ENCODE measurements at regions not wholly inside any gene's neighbourhood (a gene's known extent, or its start where the extent isn't known, plus 50 kb on each side); places are given as distances from the start of the nearest gene placed in this dataset.

DNA sequence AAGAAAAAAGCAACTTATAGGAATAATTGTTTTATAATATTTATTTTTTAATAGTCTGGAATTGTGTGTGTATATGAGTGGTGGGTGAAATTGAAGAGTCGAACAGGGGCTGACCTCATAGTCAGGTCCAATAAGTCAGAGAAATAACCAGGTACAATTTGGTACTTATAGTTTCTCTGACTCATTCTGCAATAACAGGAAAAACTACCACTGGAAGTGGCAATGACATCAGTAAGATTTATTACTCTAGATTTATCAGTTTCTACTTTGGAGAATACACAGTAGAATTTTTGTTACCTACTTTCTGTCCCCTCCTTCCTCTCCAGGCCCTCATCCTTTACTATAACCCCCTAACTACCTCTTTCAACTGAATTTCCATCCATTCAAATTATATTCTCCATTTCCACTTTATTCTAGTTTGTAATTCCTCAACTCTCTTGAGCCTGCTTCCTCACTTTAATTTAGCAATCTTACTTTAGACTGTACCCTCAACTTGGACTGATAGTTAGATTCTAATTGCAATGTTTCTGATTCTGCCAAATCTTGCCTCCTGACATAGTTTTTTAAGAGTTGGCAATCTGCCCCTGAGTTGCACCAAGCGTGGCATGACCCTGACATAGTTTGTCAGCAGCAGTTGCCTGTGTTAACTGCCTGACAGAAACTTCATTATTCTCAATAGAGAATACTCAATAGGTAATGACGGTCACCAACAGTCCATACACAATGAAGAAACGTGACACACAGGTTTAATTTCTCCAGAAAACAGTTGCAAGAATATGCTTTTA is 475.3 kb upstream of the RIOK2 start:
- TF ChIP-seq, protein P1, sequence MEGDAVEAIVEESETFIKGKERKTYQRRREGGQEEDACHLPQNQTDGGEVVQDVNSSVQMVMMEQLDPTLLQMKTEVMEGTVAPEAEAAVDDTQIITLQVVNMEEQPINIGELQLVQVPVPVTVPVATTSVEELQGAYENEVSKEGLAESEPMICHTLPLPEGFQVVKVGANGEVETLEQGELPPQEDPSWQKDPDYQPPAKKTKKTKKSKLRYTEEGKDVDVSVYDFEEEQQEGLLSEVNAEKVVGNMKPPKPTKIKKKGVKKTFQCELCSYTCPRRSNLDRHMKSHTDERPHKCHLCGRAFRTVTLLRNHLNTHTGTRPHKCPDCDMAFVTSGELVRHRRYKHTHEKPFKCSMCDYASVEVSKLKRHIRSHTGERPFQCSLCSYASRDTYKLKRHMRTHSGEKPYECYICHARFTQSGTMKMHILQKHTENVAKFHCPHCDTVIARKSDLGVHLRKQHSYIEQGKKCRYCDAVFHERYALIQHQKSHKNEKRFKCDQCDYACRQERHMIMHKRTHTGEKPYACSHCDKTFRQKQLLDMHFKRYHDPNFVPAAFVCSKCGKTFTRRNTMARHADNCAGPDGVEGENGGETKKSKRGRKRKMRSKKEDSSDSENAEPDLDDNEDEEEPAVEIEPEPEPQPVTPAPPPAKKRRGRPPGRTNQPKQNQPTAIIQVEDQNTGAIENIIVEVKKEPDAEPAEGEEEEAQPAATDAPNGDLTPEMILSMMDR (IDR thresholded peaks at IDR 0.05; ENCODE audit: extremely low read depth, missing control alignments) = no peak
- DNase-seq (ENCODE audit: low spot score) = no peak

DNA sequence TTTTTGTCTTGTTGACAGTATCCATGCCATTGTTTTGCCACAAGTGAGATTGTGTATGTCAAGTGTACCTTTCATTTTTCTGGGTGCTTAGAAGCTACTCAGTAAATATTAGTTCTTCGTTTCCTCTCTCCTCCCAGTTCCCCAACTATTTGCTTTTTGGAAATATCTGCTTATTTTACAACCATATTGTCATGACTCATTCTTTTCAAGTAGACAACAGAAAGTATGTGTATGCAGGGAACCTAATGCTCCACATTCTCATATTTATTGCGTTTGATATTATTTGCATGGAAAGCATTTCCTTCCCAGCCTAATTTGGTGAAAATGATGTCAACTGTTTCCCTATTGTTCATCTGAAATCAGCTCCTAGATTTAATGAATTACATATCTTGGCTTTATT is 483.7 kb upstream of the RIOK2 start:
- TF ChIP-seq, protein P1 (IDR thresholded peaks at IDR 0.05; ENCODE audit: extremely low read depth, missing control alignments) = no peak

DNA sequence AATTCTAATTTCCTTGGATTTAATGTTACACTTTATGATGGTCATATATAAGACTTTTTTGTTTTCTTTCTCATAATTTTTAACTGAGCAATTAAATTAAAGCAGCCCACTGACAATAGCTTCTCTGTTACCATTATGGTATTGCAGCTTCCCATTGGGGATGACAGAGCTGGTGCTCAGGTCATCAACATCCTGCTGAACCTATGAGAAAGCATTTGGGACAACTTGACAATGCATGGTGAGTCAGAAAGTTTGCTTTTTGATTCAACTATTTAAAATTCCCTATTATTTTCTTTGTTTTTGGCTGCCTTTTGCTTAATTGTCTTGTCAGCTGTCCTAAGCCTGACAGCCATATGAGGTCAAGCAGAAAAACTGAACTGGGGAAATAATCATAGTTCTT is 487.4 kb upstream of the RIOK2 start:
- TF ChIP-seq, protein P1 (IDR thresholded peaks at IDR 0.05; ENCODE audit: extremely low read depth, missing control alignments) = no peak
- no peak for DNase-seq (ENCODE audit: low spot score)

More for the DNA sequence above, 483.7 kb upstream of the RIOK2 start:
- no peak for DNase-seq (ENCODE audit: low spot score)

DNA sequence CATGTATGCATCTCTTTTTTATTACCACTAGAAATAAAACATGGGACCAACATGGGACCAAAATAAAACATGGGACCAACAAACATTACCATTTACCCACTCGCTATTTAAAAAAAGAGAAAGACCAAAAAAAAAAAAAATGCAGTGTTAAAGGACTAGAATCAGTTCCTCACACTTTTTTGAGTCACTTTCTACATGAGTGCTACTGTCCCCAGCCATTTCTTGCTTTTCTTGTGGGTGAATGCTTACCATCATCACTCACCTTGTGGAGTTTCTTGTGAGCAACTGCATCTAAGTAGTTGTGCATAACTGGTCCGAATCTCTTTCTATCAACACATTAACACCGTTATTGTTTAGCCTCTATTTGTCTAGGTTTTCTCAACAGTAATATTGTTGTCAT is 493.6 kb upstream of the RIOK2 start:
- DNase-seq (ENCODE audit: low spot score) = no peak
- TF ChIP-seq, protein P1 (IDR thresholded peaks at IDR 0.05; ENCODE audit: extremely low read depth, missing control alignments) = no peak

DNA sequence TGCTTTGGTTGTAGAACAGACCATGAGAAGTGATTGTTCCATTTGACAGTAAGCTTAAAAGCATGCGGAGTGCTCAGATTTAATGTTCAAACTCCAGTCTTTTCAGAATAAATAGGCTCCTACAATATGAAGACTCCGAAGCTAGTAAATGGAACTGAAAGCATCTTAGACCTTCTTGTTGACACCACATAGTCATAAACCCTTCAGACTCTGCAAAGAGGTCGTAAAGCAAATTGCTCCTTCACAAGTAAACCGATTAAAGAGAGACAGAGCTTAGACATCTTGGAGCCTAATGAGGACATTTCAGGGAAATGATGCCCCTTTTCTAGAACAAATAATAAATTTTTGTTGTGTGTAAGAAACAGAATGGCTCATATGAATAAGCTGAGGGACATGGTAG is 511.0 kb upstream of the RIOK2 start:
- TF ChIP-seq, protein P1 (IDR thresholded peaks at IDR 0.05; ENCODE audit: extremely low read depth, missing control alignments) = no peak
- no peak for DNase-seq (ENCODE audit: low spot score)

DNA sequence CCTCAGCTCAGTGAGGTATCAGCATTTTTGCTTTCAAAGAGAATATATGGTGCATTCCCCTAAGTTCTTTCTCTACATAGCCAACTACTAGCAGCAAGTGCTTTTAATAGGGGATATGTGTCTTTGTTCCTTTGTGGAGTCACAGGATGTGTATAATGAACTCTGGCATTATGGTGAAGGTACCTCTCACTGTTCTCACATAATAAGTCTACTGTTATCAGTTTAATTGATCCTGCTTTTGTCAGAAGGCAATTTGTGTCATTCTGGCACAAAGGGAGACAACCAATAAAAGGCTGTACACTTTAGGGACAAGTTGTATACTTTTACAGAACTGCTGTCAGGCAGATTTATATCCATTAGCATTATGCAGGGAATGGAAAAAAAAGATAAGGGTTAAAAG is 531.4 kb upstream of the RIOK2 start:
- TF ChIP-seq, protein P1 (IDR thresholded peaks at IDR 0.05; ENCODE audit: extremely low read depth, missing control alignments) = no peak

DNA sequence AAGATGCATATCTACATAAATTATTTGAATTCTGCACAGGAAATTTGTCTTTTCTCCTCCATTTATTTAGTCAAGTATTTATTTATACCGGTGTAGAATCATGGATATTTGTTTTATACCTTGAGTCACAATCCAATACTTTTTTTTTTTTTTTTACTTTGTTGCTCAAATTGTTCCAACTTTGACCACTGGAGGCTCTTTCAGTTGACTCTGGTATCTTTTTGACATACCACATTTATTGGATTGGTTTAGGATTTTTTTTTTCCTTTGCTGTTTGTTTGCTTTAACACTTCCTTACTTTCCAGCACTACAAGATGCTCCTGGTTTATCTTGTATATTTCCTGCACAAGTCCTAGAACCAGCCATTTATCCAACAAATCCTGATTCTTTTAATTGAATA is 543.1 kb upstream of the RIOK2 start:
- no peak for DNase-seq (ENCODE audit: low spot score)
- TF ChIP-seq, protein P1 (IDR thresholded peaks at IDR 0.05; ENCODE audit: extremely low read depth, missing control alignments) = no peak

More for the DNA sequence above, 531.4 kb upstream of the RIOK2 start:
- DNase-seq (ENCODE audit: low spot score) = no peak

Measured in GM20000 (cell line).